Dendritic cell treated with granulocyte-macrophage colony-stimulating factor and Interleukin-4, amounts not matched to agents 40 ng/mL and 50 ng/mL, for 4 days (primary cell): ENCODE measurements at regions not wholly inside any gene's neighbourhood (a gene's known extent, or its start where the extent isn't known, plus 50 kb on each side); places are given as distances from the start of the nearest gene placed in this dataset.

Source experiments
- H3K27ac Mint-ChIP-seq: one replicate; pipeline ENCODE4 v1.8.0; 2022; ENCODE audit warnings: mild to moderate bottlenecking, mixed read lengths
- H3K27me3 Mint-ChIP-seq: one replicate; pipeline ENCODE4 v1.8.0; 2022; ENCODE audit warnings: mild to moderate bottlenecking, mixed read lengths
- H3K36me3 Mint-ChIP-seq: one replicate; pipeline ENCODE4 v1.8.0; 2022; ENCODE audit warnings: low read depth, mixed read lengths
- H3K4me1 Mint-ChIP-seq: one replicate; pipeline ENCODE4 v1.8.0; 2022; ENCODE audit warnings: low read depth, mixed read lengths
- H3K4me3 Mint-ChIP-seq: one replicate; pipeline ENCODE4 v1.8.0; 2022; ENCODE audit warnings: mild to moderate bottlenecking, moderate library complexity, mixed read lengths
- H3K9me3 Mint-ChIP-seq: one replicate; pipeline ENCODE4 v1.8.0; 2022; ENCODE audit warnings: mixed read lengths
- intact Hi-C: fragments of 100-400 bp; cut with micrococcal nuclease; formaldehyde crosslinking; loops from one replicate; pipeline ENCODE4 v1.15.0; 2022

- intact Hi-C loops = no loop called here
- Mint-ChIP-seq H3K27me3 (no peaks in the 10 kb centered on the region), H3K9me3 (peaks cover 30% of the 10 kb centered on the region), H3K4me1 (no peaks in the 10 kb centered on the region), H3K27ac (no peak overlapping the region), H3K36me3 (no peaks in the 10 kb centered on the region), H3K4me3 (no peak overlapping the region)
These were observed 138.2 kb upstream of the BRINP3 start for GRCh38 chr1:190615818-190616217.

DNA sequence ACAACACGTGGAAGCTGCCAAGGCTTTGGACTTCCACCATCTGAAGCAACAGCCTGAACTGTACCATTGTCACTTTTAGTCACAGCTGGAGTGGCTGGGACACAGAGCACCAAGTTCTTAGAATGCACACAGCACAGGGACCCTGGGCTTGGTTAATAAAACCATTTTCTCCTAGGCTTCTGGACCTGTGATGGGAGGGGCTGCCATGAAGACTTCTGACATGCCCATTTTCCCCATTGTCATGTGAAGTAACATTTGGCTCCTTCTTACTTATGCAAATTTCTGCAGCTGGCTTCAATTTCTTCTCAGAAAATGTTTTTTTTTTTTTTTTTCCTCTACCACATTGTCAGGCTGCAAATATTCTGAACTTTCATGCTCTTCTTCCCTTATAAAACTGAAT is 138.6 kb upstream of the BRINP3 start:
- no peaks in the 10 kb centered on the region for H3K27me3 Mint-ChIP-seq
- no peaks in the 10 kb centered on the region for H3K36me3 Mint-ChIP-seq
- intact Hi-C loops = no loop called here

DNA sequence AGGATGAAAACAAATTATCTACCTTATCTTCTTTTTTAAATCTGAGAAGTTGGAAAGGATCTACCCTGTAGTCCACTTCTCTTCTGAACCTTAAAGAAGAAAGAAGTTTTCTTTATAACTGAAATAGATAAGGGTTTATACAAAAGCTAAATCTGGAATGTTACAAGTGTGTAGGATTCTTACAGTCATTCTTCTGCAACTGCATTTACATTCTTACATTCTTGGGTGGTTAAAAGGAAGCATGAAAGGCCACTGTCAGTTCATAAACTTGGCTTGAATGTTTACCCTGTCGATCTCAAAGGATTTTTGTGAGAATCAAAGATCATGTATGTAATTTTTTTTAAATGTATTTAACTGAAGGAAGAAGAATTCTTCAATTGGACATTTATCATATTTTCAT is 142.1 kb upstream of the BRINP3 start:
- Mint-ChIP-seq H3K36me3 (no peaks in the 10 kb centered on the region), H3K27ac (no peak overlapping the region), H3K9me3 (peaks cover 30% of the 10 kb centered on the region), H3K27me3 (no peaks in the 10 kb centered on the region), H3K4me3 (no peak overlapping the region), H3K4me1 (no peaks in the 10 kb centered on the region)
- intact Hi-C loops = no loop called here

More for the DNA sequence above, 138.6 kb upstream of the BRINP3 start:
- no peaks in the 10 kb centered on the region for H3K4me1 Mint-ChIP-seq
- H3K4me3 Mint-ChIP-seq = no peak overlapping the region
- no peak overlapping the region for H3K27ac Mint-ChIP-seq
- peaks cover 30% of the 10 kb centered on the region for H3K9me3 Mint-ChIP-seq

DNA sequence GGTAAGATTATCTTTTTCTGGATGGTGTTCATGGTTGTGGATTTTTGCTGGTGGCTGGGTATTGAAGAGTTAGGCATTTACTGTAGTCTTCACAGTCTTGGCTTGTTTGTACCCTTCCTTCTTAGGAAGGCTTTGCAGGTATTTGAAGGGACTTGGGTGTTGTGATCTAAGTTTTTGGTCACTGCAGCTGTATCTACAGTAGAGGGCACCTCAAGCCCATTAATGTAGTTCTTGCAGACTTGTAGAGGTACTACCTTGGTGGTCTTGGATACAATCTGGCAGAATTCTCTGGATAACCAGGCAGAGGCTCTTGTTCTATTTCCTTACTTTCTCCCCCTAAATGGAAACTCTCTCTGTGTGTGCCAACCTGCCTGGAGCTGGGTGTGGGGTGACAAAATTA is 155.8 kb upstream of the BRINP3 start:
- Mint-ChIP-seq H3K9me3 (peaks cover 32% of the 10 kb centered on the region), H3K27me3 (no peaks in the 10 kb centered on the region), H3K36me3 (no peaks in the 10 kb centered on the region), H3K27ac (no peak overlapping the region), H3K4me3 (no peak overlapping the region), H3K4me1 (no peaks in the 10 kb centered on the region)
- intact Hi-C loops = no loop called here

DNA sequence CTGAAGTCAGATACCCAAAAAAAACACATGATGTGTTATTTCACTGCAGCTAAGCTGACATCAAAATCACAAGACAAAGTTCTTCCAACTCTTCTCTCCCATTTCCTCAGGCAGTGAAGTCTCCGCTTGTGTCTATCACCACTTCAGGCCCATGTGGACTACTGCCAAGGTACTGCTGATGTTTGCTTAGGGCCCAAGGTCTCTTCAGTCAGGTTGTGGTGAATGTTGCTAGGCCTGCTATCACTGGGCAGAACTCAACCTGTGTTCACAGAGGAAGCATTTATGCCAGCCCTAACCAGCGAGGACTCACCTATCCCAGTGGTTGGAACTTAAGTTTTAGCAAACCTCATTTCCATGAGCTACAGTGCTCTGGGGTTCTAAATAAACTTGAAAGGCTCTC is 156.5 kb upstream of the BRINP3 start:
- Mint-ChIP-seq H3K9me3 (peaks cover 31% of the 10 kb centered on the region), H3K27me3 (no peaks in the 10 kb centered on the region), H3K27ac (no peak overlapping the region), H3K36me3 (no peaks in the 10 kb centered on the region), H3K4me1 (no peaks in the 10 kb centered on the region), H3K4me3 (no peak overlapping the region)
- intact Hi-C loops = no loop called here

DNA sequence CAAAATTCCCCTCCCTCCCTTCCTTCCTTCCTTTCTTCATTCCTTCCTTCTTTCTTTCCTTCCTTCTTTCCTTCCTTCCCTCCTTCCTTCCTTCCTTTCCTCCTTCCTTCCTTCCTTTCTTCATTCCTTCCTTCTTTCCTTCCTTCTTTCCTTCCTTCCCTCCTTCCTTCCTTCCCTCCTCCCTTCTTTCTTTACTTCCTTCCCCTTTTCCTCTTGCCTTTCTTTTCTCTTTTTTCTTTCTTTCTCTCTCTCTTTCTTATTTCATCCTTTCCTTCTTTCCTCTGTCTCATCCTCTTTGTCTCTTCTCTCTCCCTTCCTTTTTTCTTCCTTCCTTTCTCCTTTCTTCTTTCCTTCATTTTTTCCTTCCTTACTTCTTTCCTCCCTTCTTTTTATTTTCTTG is 171.9 kb upstream of the BRINP3 start:
- H3K27me3 Mint-ChIP-seq = no peaks in the 10 kb centered on the region
- no peak overlapping the region for H3K27ac Mint-ChIP-seq
- intact Hi-C loops = no loop called here
- H3K9me3 Mint-ChIP-seq = peaks cover 34% of the 10 kb centered on the region
- no peaks in the 10 kb centered on the region for H3K4me1 Mint-ChIP-seq
- H3K36me3 Mint-ChIP-seq = no peaks in the 10 kb centered on the region
- no peak overlapping the region for H3K4me3 Mint-ChIP-seq

- no peak overlapping the region for H3K4me3 Mint-ChIP-seq
- no peaks in the 10 kb centered on the region for H3K27me3 Mint-ChIP-seq
- H3K9me3 Mint-ChIP-seq = peaks cover 19% of the 10 kb centered on the region
- no peaks in the 10 kb centered on the region for H3K36me3 Mint-ChIP-seq
- H3K27ac Mint-ChIP-seq = no peak overlapping the region
- H3K4me1 Mint-ChIP-seq = no peaks in the 10 kb centered on the region
- intact Hi-C loops = no loop called here
These were observed 181.2 kb upstream of the BRINP3 start for GRCh38 chr1:190658907-190659306.

DNA sequence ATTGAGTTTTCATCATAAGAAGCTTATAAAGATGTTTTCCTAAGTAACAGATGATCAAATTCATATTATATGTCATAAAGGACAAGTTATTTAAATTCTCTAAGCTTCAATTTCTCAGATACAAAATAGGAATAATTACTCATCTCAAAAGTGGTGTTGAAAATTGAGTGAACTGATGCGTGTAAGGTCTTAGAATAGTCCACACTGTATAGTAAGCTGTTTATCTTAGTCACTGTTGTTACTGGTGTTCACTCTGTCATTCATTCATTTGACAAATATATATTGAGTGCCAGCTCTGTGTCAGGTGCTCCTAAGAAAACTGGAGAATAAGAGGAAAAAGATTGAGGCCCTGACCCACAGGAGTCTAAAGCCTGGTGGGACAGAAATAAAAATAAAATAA is 186.3 kb upstream of the BRINP3 start:
- Mint-ChIP-seq H3K36me3 (no peaks in the 10 kb centered on the region), H3K4me1 (no peaks in the 10 kb centered on the region), H3K27ac (no peak overlapping the region), H3K9me3 (peaks cover 22% of the 10 kb centered on the region), H3K4me3 (no peak overlapping the region), H3K27me3 (no peaks in the 10 kb centered on the region)
- intact Hi-C loops = no loop called here

GRCh38 chr1:190665045-190665444 is 187.4 kb upstream of the BRINP3 start:
- no peaks in the 10 kb centered on the region for H3K4me1 Mint-ChIP-seq

GRCh38 chr1:190667914-190668313 is 190.2 kb upstream of the BRINP3 start:
- no peaks in the 10 kb centered on the region for H3K27me3 Mint-ChIP-seq
- no peaks in the 10 kb centered on the region for H3K4me1 Mint-ChIP-seq
- intact Hi-C loops = no loop called here
- H3K36me3 Mint-ChIP-seq = no peaks in the 10 kb centered on the region
- H3K9me3 Mint-ChIP-seq = peaks cover 34% of the 10 kb centered on the region
- H3K4me3 Mint-ChIP-seq = no peak overlapping the region
- no peak overlapping the region for H3K27ac Mint-ChIP-seq

More at GRCh38 chr1:190665045-190665444, 187.4 kb upstream of the BRINP3 start:
- no peaks in the 10 kb centered on the region for H3K36me3 Mint-ChIP-seq
- H3K27me3 Mint-ChIP-seq = no peaks in the 10 kb centered on the region
- no peak overlapping the region for H3K4me3 Mint-ChIP-seq
- intact Hi-C loops = no loop called here
- H3K27ac Mint-ChIP-seq = no peak overlapping the region
- peaks cover 22% of the 10 kb centered on the region for H3K9me3 Mint-ChIP-seq

DNA sequence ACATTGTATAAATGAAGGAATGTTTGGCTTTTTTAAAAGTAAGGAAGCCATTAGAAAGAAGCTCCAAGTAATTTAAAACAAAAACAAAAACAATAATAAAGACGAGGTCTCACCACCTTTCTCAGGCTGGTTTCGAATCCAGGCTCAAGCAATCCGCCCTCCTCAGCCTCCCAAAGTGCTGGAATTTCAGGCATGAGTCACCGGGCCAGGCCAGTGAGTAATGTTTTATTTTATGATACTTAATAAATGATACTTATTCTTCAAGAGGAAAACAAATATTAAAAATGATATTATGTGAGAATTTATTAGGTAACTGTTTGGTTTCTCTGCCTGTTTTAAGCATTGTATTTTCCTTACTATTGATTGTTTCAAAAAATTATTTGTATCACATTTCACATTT is 201.4 kb upstream of the BRINP3 start:
- intact Hi-C loops = no loop called here
- Mint-ChIP-seq H3K36me3 (no peaks in the 10 kb centered on the region), H3K27me3 (no peaks in the 10 kb centered on the region), H3K4me3 (no peak overlapping the region), H3K27ac (no peak overlapping the region), H3K4me1 (no peaks in the 10 kb centered on the region), H3K9me3 (peaks cover 5% of the 10 kb centered on the region)

DNA sequence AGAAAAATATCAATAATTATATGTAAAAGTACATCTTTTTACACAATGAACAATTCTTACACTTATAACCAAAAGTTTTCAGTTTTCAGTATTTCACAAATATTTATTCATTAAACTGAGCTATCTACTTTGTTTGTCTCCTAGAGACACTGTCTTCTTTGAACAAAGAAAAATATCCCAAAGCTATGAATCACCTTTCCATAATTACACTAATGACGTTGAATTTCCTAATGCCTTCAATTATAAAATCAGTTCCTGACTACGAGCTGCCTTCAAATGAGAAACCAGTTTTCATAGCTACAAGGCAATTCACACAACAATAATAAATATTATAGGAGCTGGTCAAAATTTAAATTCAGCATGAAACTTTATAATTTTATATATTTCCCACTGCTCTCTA is 201.8 kb upstream of the BRINP3 start:
- no peak overlapping the region for H3K4me3 Mint-ChIP-seq
- H3K9me3 Mint-ChIP-seq = peaks cover 1% of the 10 kb centered on the region
- H3K4me1 Mint-ChIP-seq = no peaks in the 10 kb centered on the region
- no peak overlapping the region for H3K27ac Mint-ChIP-seq
- intact Hi-C loops = no loop called here
- no peaks in the 10 kb centered on the region for H3K36me3 Mint-ChIP-seq
- H3K27me3 Mint-ChIP-seq = no peaks in the 10 kb centered on the region

DNA sequence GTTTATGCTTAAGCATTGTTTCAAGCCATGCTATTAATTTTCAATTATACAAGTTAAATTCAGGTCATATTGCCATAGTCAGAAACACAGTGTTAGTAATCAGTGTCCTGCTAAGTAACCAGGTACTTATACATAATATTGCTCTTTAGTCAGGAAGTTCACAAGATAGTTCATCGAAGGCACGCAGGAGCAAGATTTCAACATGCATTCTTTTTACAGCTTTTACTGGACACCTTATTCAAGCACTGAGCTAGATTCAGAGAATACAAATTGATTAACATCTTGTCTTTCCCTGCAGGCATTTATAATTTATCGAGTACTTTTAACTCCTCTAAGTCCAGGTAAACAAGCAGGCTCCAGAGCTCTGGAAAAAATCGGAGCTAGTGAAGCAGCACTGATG is 202.3 kb upstream of the BRINP3 start:
- no peak overlapping the region for H3K27ac Mint-ChIP-seq
- no peaks in the 10 kb centered on the region for H3K36me3 Mint-ChIP-seq
- intact Hi-C loops = no loop called here
- H3K4me1 Mint-ChIP-seq = no peaks in the 10 kb centered on the region
- no peak overlapping the region for H3K4me3 Mint-ChIP-seq
- no peaks in the 10 kb centered on the region for H3K27me3 Mint-ChIP-seq
- no peaks in the 10 kb centered on the region for H3K9me3 Mint-ChIP-seq

DNA sequence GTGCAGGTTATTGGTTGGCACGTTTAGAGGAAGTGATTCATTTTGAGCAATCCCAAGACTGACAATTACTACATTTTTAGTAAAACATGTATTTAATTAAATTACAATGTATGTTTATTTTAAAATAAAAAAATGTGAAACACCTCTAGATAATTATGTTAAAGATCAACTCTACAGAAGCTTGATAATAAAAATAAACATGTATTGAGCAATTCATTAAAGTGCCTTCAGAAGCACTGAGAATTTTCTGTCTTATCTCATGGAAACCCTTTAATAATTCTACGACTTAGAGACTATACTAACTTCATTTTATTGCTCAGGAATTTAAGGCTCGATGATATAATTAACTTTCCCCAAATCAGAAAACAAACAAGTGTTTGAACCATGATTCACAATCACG is 208.0 kb upstream of the BRINP3 start:
- no peaks in the 10 kb centered on the region for H3K4me1 Mint-ChIP-seq
- H3K27me3 Mint-ChIP-seq = no peaks in the 10 kb centered on the region
- no peak overlapping the region for H3K4me3 Mint-ChIP-seq
- peaks cover 7% of the 10 kb centered on the region for H3K9me3 Mint-ChIP-seq
- no peak overlapping the region for H3K27ac Mint-ChIP-seq
- intact Hi-C loops = no loop called here
- H3K36me3 Mint-ChIP-seq = no peaks in the 10 kb centered on the region

- Mint-ChIP-seq H3K27ac (no peak overlapping the region), H3K36me3 (no peaks in the 10 kb centered on the region), H3K27me3 (no peaks in the 10 kb centered on the region), H3K9me3 (peaks cover 29% of the 10 kb centered on the region), H3K4me1 (no peaks in the 10 kb centered on the region), H3K4me3 (no peak overlapping the region)
- intact Hi-C loops = no loop called here
These were observed 210.4 kb upstream of the BRINP3 start for GRCh38 chr1:190688096-190688495.
